A673 (cell line): ENCODE measurements at regions not wholly inside any gene's neighbourhood (a gene's known extent, or its start where the extent isn't known, plus 50 kb on each side); places are given as distances from the start of the nearest gene placed in this dataset.

Experiments
- BruUV-seq: library from RNA; stranded (reverse); fragments of 400-500 nt; replicated peaks from 2 replicates; lab custom pipeline; 2021; lab: Mats Ljungman, UMichigan
- CTCF ChIA-PET: fragments of 300-600 bp; sonication (Branson Sonifier 250); formaldehyde crosslinking; loops from one replicate; lab custom pipeline; 2022; ENCODE audit warnings: antibody characterized with exemption; lab: Charles Lee
- POLR2A ChIA-PET: fragments of 300-600 bp; sonication (Branson Sonifier 250); formaldehyde crosslinking; loops from one replicate; lab custom pipeline; 2022; ENCODE audit warnings: antibody characterized with exemption; ENCODE audit not compliant: low non-redundant PET; lab: Charles Lee
- DNase-seq: peaks from one replicate; pipeline ENCODE4 v3.0.0-alpha.2; 2015; ENCODE audit warnings: low spot score
- H3K27ac ChIP-seq: fragments of 200-600 bp; sonication (generic); 2 replicates; pipeline ENCODE4 v1.5.1; 2016; ENCODE audit warnings: mixed run types, low read depth, mild to moderate bottlenecking, mixed read lengths, antibody characterized with exemption, low read length; ENCODE audit not compliant: poor library complexity, severe bottlenecking
- H3K27me3 ChIP-seq: fragments of 200-600 bp; sonication (generic); replicated peaks from 2 replicates; pipeline ENCODE4 v1.6.1; 2017; ENCODE audit warnings: mixed run types, low read depth, mild to moderate bottlenecking, mixed read lengths, antibody characterized with exemption, low read length; ENCODE audit not compliant: insufficient read depth, poor library complexity
- H3K36me3 ChIP-seq: fragments of 200-600 bp; sonication (generic); 2 replicates; pipeline ENCODE4 v1.6.1; 2016; ENCODE audit warnings: mixed run types, mild to moderate bottlenecking, mixed read lengths, antibody characterized with exemption, low read length; ENCODE audit not compliant: insufficient read depth, poor library complexity, severe bottlenecking
- H3K4me1 ChIP-seq: fragments of 200-600 bp; sonication (generic); 2 replicates; pipeline ENCODE4 v1.6.1; 2017; ENCODE audit warnings: mixed run types, mild to moderate bottlenecking, mixed read lengths, antibody characterized with exemption, low read length; ENCODE audit not compliant: insufficient read depth, poor library complexity, severe bottlenecking
- H3K4me3 ChIP-seq: fragments of 200-600 bp; sonication (generic); 2 replicates; pipeline ENCODE4 v1.5.1; 2016; ENCODE audit warnings: low read depth, mixed run types, mild to moderate bottlenecking, mixed read lengths, low read length; ENCODE audit not compliant: poor library complexity, severe bottlenecking
- H3K9me3 ChIP-seq: fragments of 200-600 bp; sonication (generic); 2 replicates; pipeline ENCODE4 v1.6.1; 2016; ENCODE audit warnings: mixed run types, low read depth, mild to moderate bottlenecking, mixed read lengths, antibody characterized with exemption, low read length; ENCODE audit not compliant: poor library complexity, severe bottlenecking
- EZH2 ChIP-seq: fragments of 200-600 bp; sonication (generic); IDR thresholded peaks from 2 replicates; pipeline ENCODE4 v1.6.1; 2017; ENCODE audit warnings: borderline replicate concordance, low read depth, mild to moderate bottlenecking, mixed read lengths, antibody characterized with exemption, low read length; ENCODE audit not compliant: poor library complexity, severe bottlenecking
- intact Hi-C: fragments of 100-400 bp; cut with micrococcal nuclease; formaldehyde crosslinking; loops from one replicate; pipeline ENCODE4 v1.10.0; 2022; ENCODE audit not compliant: unreplicated experiment
- TF ChIP-seq, protein P1 (sequence below): fragments of 300-800, 200-600 bp; sonication (generic); conservative IDR thresholded peaks from 2 replicates; pipeline ENCODE4 v1.5.1; 2017; ENCODE audit warnings: low read depth, mild to moderate bottlenecking, antibody characterized with exemption, low read length, moderate library complexity, mixed read lengths

DNA sequence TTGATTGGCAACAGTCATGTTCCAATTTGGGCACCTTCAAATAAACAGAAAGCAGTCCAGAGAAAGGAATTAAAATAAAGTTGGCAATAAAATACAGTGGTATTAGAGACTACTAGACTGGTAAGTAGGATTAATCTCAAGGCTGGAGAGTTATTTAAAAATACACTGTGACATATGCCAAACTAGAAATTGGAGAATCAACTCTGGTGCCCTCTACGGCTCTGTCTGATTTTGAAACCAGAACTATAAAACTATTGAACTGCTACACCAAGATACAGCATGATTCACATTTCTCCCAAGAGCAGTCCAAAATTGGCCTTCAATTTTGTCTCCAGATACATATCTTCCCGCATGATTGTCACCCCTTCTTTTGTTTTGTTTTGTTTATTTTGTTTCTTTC, 78.7 kb upstream of the FAM47B start:
- no peak for DNase-seq
- Histone ChIP-seq H3K4me3 (no peak overlapping the region), H3K27me3 (no peaks in the 10 kb centered on the region), H3K36me3 (no peaks in the 10 kb centered on the region), H3K9me3 (no peaks in the 10 kb centered on the region), H3K27ac (no peak overlapping the region), H3K4me1 (no peaks in the 10 kb centered on the region)
- BruUV-seq = no TSS peak
- intact Hi-C loops = no loop called here
- TF ChIP-seq, protein P1, sequence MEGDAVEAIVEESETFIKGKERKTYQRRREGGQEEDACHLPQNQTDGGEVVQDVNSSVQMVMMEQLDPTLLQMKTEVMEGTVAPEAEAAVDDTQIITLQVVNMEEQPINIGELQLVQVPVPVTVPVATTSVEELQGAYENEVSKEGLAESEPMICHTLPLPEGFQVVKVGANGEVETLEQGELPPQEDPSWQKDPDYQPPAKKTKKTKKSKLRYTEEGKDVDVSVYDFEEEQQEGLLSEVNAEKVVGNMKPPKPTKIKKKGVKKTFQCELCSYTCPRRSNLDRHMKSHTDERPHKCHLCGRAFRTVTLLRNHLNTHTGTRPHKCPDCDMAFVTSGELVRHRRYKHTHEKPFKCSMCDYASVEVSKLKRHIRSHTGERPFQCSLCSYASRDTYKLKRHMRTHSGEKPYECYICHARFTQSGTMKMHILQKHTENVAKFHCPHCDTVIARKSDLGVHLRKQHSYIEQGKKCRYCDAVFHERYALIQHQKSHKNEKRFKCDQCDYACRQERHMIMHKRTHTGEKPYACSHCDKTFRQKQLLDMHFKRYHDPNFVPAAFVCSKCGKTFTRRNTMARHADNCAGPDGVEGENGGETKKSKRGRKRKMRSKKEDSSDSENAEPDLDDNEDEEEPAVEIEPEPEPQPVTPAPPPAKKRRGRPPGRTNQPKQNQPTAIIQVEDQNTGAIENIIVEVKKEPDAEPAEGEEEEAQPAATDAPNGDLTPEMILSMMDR = no peak
- CTCF ChIA-PET = no interaction called here
- POLR2A ChIA-PET = no interaction called here

DNA sequence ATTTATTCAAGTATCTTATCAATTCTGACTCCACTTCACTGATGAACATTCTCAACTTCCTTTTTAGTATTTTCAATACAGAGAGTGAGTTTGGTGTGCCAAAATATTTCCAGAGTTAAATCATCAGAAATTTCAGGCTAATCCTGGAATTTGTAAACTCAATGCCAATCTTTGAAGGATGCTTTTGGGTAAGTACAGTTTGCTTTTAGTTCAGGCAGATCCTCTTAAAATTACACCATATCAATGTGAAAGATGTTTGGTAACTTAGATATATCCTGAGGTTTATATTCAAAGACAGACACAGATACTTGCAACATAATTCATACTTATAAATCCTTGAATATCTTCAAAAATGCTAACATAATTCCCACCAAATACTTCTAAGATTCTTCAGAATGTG, 76.0 kb upstream of the FAM47B start:
- intact Hi-C loops = no loop called here

DNA sequence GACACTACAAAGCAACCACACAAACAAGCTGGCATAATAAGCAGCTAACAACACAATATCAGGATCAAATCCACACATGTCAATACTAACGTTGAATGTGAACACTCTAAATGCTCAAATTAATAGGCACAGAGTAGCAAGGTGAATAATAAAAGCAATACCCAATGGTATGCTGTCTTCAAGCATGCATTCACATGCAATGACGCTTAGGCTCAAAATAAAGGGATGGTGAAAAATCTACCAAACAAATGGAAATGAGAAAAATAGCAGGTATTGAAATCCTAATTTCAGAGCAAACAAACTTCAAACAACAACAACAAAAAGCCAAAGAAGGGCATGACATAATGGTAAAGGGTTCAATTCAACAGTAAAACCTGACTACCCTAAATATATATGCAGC, 74.0 kb upstream of the FAM47B start:
- ChIA-PET CTCF (no interaction called here), POLR2A (no interaction called here)
- no peak for DNase-seq
- no peak overlapping the region for H3K27ac ChIP-seq
- no peaks in the 10 kb centered on the region for H3K36me3 ChIP-seq
- H3K4me3 ChIP-seq = no peak overlapping the region
- no peaks in the 10 kb centered on the region for H3K27me3 ChIP-seq
- intact Hi-C loops = no loop called here
- BruUV-seq = no TSS peak
- H3K4me1 ChIP-seq = no peaks in the 10 kb centered on the region
- no peaks in the 10 kb centered on the region for H3K9me3 ChIP-seq
- TF ChIP-seq, protein P1 = no peak
- TF ChIP-seq EZH2 = no peak

More for the DNA sequence above, 76.0 kb upstream of the FAM47B start:
- TF ChIP-seq, protein P1 = no peak
- no peak for TF ChIP-seq EZH2
- Histone ChIP-seq H3K27ac (no peak overlapping the region), H3K9me3 (no peaks in the 10 kb centered on the region), H3K27me3 (no peaks in the 10 kb centered on the region), H3K4me1 (no peaks in the 10 kb centered on the region), H3K4me3 (no peak overlapping the region), H3K36me3 (no peaks in the 10 kb centered on the region)
- POLR2A ChIA-PET = no interaction called here
- CTCF ChIA-PET = no interaction called here
- no peak for DNase-seq
- BruUV-seq = no TSS peak
